ENCODE measurements at regions not wholly inside any gene's neighbourhood (a gene's known extent, or its start where the extent isn't known, plus 50 kb on each side); places are given as distances from the start of the nearest gene placed in this dataset.

- H3K4me1 Mint-ChIP-seq (ENCODE audit: low read depth), result no peaks in the 10 kb centered on the region
- H3K36me3 Mint-ChIP-seq (ENCODE audit: low read depth), result no peaks in the 10 kb centered on the region
- DNase-seq (ENCODE audit: low spot score), result no peak
- H3K27me3 Mint-ChIP-seq (ENCODE audit: low read depth), result no peaks in the 10 kb centered on the region
- H3K9me3 Mint-ChIP-seq, result no peaks in the 10 kb centered on the region
- no peak overlapping the region for H3K4me3 Mint-ChIP-seq
- H3K27ac Mint-ChIP-seq, result no peak overlapping the region
Observed at GRCh38 chr14:54053386-54053745, 96.7 kb upstream of the BMP4 start.

DNA sequence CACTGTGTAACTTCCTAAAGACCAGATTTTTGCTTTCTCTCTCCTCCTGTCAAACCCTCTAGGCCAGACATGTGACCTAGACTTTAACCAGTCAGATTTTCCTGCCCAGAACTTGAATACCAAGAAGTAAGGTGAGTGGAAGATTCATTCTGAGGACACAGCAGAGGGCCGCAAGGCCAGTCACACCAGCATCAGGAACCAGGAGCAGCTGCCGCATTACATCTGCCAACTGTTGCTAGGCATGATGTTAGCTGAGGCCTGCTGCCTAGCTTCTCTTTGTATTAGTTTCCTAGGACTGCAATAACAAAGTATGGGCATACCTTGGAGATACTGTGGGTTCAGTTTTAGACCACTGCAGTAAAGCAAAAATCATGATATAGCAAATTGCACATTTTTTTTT is 101.9 kb upstream of the BMP4 start:
- H3K27ac Mint-ChIP-seq, result no peak overlapping the region
- H3K4me1 Mint-ChIP-seq (ENCODE audit: low read depth), result no peaks in the 10 kb centered on the region
- H3K9me3 Mint-ChIP-seq, result no peaks in the 10 kb centered on the region
- no peak overlapping the region for H3K4me3 Mint-ChIP-seq
- H3K27me3 Mint-ChIP-seq (ENCODE audit: low read depth), result no peaks in the 10 kb centered on the region
- DNase-seq (ENCODE audit: low spot score), result no peak
- H3K36me3 Mint-ChIP-seq (ENCODE audit: low read depth), result no peaks in the 10 kb centered on the region

GRCh38 chr14:54083549-54084239 is 127.1 kb upstream of the BMP4 start:
- H3K4me3 Mint-ChIP-seq, result no peak overlapping the region
- H3K27me3 Mint-ChIP-seq (ENCODE audit: low read depth), result no peaks in the 10 kb centered on the region
- no peak for DNase-seq (ENCODE audit: low spot score)
- no peaks in the 10 kb centered on the region for H3K4me1 Mint-ChIP-seq (ENCODE audit: low read depth)
- no peaks in the 10 kb centered on the region for H3K36me3 Mint-ChIP-seq (ENCODE audit: low read depth)
- H3K9me3 Mint-ChIP-seq, result no peaks in the 10 kb centered on the region
- H3K27ac Mint-ChIP-seq, result no peak overlapping the region

DNA sequence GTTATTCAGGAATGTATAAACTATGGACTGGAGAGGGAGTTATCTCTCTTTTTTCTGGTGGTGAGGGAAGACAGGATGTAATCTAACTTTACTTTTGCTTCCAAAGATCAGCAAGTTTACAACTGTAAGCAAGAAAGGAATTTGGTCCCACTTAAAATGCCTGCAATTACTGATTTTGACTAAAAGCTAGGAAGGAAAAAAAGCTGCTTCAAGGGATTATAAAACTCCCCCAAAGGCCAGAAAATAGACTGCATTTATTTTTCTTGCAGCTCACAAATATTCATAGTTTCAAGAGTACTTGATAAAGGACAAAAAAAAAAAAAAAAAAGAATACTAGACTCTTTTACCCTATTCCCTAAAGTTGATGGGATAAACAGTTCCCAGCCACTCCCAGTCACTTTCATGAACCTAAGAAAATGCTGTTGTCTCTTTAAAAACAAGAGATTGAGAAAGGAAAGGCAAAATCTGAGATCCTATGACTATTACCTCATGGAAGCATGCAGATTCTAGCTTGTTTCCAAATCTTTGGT is 128.7 kb upstream of the BMP4 start:
- Mint-ChIP-seq H3K9me3 (no peaks in the 10 kb centered on the region), H3K27me3 (ENCODE audit: low read depth) (no peaks in the 10 kb centered on the region), H3K36me3 (ENCODE audit: low read depth) (no peaks in the 10 kb centered on the region), H3K4me1 (ENCODE audit: low read depth) (no peaks in the 10 kb centered on the region), H3K27ac (no peak overlapping the region), H3K4me3 (no peak overlapping the region)
- no peak for DNase-seq (ENCODE audit: low spot score)

- DNase-seq (ENCODE audit: low spot score), result no peak
- no peak overlapping the region for H3K27ac Mint-ChIP-seq
- no peaks in the 10 kb centered on the region for H3K27me3 Mint-ChIP-seq (ENCODE audit: low read depth)
- H3K9me3 Mint-ChIP-seq, result no peaks in the 10 kb centered on the region
- no peaks in the 10 kb centered on the region for H3K4me1 Mint-ChIP-seq (ENCODE audit: low read depth)
- H3K36me3 Mint-ChIP-seq (ENCODE audit: low read depth), result no peaks in the 10 kb centered on the region
- no peak overlapping the region for H3K4me3 Mint-ChIP-seq
Observed at GRCh38 chr14:54085841-54086240, 129.2 kb upstream of the BMP4 start.

DNA sequence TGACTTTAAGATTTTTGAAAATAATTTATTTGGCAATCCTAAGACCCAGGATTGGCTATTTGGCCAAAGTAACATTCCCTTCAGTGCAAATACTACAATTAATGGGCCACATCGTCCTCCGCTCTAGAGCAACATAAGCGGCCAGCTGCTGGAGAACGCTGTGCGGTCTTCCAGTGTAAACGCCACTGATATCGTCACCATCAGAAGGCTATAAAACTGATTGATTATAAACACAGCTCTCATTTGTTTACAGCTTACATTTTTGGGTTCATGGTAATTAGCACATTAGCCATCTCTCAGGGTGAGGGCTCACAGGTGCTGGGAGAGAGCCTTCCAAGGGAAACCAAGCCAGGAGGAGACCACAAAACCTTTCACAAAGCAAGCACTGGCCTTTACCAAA is 130.1 kb upstream of the BMP4 start:
- no peaks in the 10 kb centered on the region for H3K27me3 Mint-ChIP-seq (ENCODE audit: low read depth)
- no peaks in the 10 kb centered on the region for H3K36me3 Mint-ChIP-seq (ENCODE audit: low read depth)
- no peak overlapping the region for H3K27ac Mint-ChIP-seq
- H3K4me1 Mint-ChIP-seq (ENCODE audit: low read depth), result no peaks in the 10 kb centered on the region
- H3K9me3 Mint-ChIP-seq, result no peaks in the 10 kb centered on the region
- no peak overlapping the region for H3K4me3 Mint-ChIP-seq
- no peak for DNase-seq (ENCODE audit: low spot score)

DNA sequence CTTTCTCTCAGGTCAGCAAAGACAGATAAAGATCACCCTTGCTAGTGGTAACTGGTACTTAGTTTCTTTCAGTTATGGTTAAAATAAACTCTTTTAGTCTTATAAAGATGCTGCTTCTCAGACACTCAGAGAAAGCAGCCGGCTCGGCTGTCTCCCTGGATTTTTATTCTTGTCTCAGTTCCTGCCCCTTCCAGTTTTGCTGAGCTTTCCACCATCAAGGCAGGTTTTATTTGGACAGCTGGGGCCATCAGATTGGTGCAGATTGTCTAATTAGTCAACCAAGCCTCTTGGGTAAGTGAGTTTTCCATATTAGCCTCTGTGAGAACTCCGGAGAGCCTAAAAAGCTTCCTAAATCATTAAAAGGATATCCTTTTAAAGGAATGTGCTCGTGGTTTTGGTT is 130.8 kb upstream of the BMP4 start:
- no peaks in the 10 kb centered on the region for H3K9me3 Mint-ChIP-seq
- H3K4me3 Mint-ChIP-seq, result no peak overlapping the region
- DNase-seq (ENCODE audit: low spot score), result no peak
- H3K27ac Mint-ChIP-seq, result no peak overlapping the region
- no peaks in the 10 kb centered on the region for H3K4me1 Mint-ChIP-seq (ENCODE audit: low read depth)
- no peaks in the 10 kb centered on the region for H3K36me3 Mint-ChIP-seq (ENCODE audit: low read depth)
- H3K27me3 Mint-ChIP-seq (ENCODE audit: low read depth), result no peaks in the 10 kb centered on the region

- H3K27ac Mint-ChIP-seq, result no peak overlapping the region
- no peak overlapping the region for H3K4me3 Mint-ChIP-seq
- no peak for DNase-seq (ENCODE audit: low spot score)
Observed at GRCh38 chr14:54088271-54088670, 131.6 kb upstream of the BMP4 start.

GRCh38 chr14:54090274-54090673 is 133.6 kb upstream of the BMP4 start:
- H3K9me3 Mint-ChIP-seq, result peaks cover 18% of the 10 kb centered on the region
- DNase-seq (ENCODE audit: low spot score), result no peak
- no peak overlapping the region for H3K4me3 Mint-ChIP-seq
- no peaks in the 10 kb centered on the region for H3K27me3 Mint-ChIP-seq (ENCODE audit: low read depth)
- H3K27ac Mint-ChIP-seq, result no peak overlapping the region
- H3K36me3 Mint-ChIP-seq (ENCODE audit: low read depth), result peaks cover 2% of the 10 kb centered on the region
- H3K4me1 Mint-ChIP-seq (ENCODE audit: low read depth), result no peaks in the 10 kb centered on the region

More at GRCh38 chr14:54088271-54088670, 131.6 kb upstream of the BMP4 start:
- Mint-ChIP-seq H3K27me3 (ENCODE audit: low read depth) (no peaks in the 10 kb centered on the region), H3K9me3 (no peaks in the 10 kb centered on the region), H3K36me3 (ENCODE audit: low read depth) (no peaks in the 10 kb centered on the region), H3K4me1 (ENCODE audit: low read depth) (no peaks in the 10 kb centered on the region)

DNA sequence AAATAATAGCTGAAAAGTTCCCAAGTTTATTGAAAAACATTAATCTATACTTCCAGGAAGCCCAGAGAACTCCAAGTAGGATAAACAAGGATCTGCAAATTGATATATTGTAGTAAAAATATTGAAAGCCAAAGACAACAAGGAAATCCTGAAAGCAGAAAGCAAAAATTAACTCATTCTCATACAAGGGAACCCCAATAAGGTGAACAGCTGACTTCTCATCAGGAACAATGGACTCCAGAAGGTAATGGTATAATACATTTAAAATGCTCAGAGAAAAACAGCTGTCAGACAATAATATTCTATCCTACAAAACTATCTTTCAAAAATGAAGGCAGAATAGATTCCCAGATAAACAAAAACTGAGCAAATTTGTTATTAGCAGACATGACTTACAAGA is 138.1 kb upstream of the BMP4 start:
- peaks cover 19% of the 10 kb centered on the region for H3K9me3 Mint-ChIP-seq
- no peak overlapping the region for H3K27ac Mint-ChIP-seq
- H3K4me1 Mint-ChIP-seq (ENCODE audit: low read depth), result no peaks in the 10 kb centered on the region
- DNase-seq (ENCODE audit: low spot score), result no peak
- H3K27me3 Mint-ChIP-seq (ENCODE audit: low read depth), result no peaks in the 10 kb centered on the region
- H3K4me3 Mint-ChIP-seq, result no peak overlapping the region
- H3K36me3 Mint-ChIP-seq (ENCODE audit: low read depth), result peaks cover 2% of the 10 kb centered on the region

GRCh38 chr14:54098536-54098935 is 141.9 kb upstream of the BMP4 start:
- no peaks in the 10 kb centered on the region for H3K27me3 Mint-ChIP-seq (ENCODE audit: low read depth)
- peaks cover 2% of the 10 kb centered on the region for H3K36me3 Mint-ChIP-seq (ENCODE audit: low read depth)
- no peaks in the 10 kb centered on the region for H3K4me1 Mint-ChIP-seq (ENCODE audit: low read depth)
- H3K4me3 Mint-ChIP-seq, result no peak overlapping the region
- peaks cover 18% of the 10 kb centered on the region for H3K9me3 Mint-ChIP-seq
- H3K27ac Mint-ChIP-seq, result no peak overlapping the region
- DNase-seq (ENCODE audit: low spot score), result no peak

DNA sequence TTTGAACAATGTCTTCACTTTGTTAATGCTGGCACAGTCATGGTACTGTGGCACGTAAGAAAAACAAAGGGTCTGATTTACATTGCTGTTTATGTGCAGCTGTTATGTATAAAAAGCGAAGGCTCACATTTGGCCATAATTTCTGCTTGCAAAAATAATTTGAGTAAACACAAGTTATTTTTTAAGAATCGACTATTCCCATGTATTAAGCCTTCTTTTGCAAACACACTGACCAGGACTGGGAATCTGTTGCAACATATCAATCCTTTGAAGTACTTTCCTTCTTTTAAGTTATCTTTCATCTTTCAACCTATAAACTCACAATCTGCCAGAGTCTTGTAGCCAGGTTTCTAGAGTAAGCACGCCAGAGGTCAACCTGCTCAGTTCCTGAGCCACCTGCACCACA is 145.4 kb upstream of the BMP4 start:
- Mint-ChIP-seq H3K9me3 (no peaks in the 10 kb centered on the region), H3K27ac (no peak overlapping the region), H3K36me3 (ENCODE audit: low read depth) (no peaks in the 10 kb centered on the region), H3K27me3 (ENCODE audit: low read depth) (no peaks in the 10 kb centered on the region), H3K4me3 (no peak overlapping the region), H3K4me1 (ENCODE audit: low read depth) (no peaks in the 10 kb centered on the region)
- no peak for DNase-seq (ENCODE audit: low spot score)

DNA sequence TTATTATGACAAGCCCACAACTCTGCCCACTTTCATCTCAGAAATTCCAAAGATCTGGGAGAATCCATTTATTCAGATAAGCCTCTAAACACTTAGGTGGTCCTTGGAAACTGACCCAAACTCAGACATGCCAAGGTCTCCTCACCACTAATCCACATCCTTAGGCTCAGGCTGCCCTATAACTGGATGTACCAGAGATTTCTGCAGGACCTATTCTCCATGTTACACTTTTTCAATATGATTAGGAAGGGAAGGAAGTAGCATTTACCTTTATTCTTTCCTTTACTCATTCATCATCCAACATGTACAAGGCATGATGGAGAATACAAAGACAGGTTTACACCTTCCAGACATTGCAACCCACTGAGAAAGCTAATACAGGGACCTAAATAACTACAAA is 145.9 kb upstream of the BMP4 start:
- H3K9me3 Mint-ChIP-seq, result no peaks in the 10 kb centered on the region
- H3K4me1 Mint-ChIP-seq (ENCODE audit: low read depth), result no peaks in the 10 kb centered on the region
- H3K4me3 Mint-ChIP-seq, result no peak overlapping the region
- H3K27ac Mint-ChIP-seq, result no peak overlapping the region
- H3K36me3 Mint-ChIP-seq (ENCODE audit: low read depth), result no peaks in the 10 kb centered on the region
- no peak for DNase-seq (ENCODE audit: low spot score)
- H3K27me3 Mint-ChIP-seq (ENCODE audit: low read depth), result no peaks in the 10 kb centered on the region

DNA sequence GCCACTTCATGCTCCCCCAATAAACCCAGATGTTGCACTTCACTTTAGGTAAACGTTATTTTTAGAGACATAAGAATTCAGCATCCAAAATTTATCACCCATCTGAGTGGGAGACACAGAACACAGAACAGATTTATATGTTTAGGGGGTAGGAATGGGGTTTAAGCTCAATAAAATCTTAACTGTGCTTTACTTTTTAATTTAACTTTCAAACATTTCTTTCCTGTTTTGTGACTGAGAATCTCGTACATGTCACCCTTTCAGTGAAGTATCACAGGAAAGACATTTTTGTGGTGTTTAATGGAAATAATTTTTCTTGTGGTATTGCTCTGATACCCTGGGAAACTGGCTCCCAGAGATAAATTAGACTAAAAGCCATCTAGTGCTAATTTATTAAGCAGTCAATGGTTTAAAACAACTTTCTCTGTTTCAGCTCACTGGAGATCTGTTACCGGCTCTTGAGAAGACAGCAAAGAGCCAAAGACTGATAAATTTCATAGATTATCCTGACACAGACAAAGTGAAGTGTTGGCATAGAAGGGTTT is 148.0 kb upstream of the BMP4 start:
- no peak for DNase-seq (ENCODE audit: low spot score)
- Mint-ChIP-seq H3K4me1 (ENCODE audit: low read depth) (no peaks in the 10 kb centered on the region), H3K9me3 (no peaks in the 10 kb centered on the region), H3K27ac (no peak overlapping the region), H3K36me3 (ENCODE audit: low read depth) (no peaks in the 10 kb centered on the region), H3K4me3 (no peak overlapping the region), H3K27me3 (ENCODE audit: low read depth) (no peaks in the 10 kb centered on the region)

DNA sequence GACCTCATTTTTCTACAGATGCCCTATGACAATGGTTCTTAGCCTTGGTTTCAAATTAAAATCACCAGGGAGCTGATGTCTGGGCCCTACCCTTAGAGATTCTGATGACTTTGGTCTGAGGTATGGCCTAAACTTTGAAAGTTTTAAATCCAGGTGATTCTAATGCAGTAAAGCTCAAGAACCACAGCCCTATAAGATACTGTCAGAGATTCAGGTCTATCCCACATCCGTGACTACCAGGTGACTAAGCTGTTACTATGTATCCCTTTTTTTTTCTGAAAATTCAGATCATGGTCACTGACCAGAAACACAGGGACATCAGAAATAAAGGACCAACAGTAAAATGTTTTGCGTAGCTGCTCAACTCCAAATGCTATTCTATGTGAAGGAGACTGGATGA is 148.8 kb upstream of the BMP4 start:
- Mint-ChIP-seq H3K27me3 (ENCODE audit: low read depth) (no peaks in the 10 kb centered on the region), H3K27ac (no peak overlapping the region), H3K4me1 (ENCODE audit: low read depth) (no peaks in the 10 kb centered on the region), H3K9me3 (no peaks in the 10 kb centered on the region), H3K4me3 (no peak overlapping the region), H3K36me3 (ENCODE audit: low read depth) (no peaks in the 10 kb centered on the region)
- DNase-seq (ENCODE audit: low spot score), result no peak
